ENCODE measurements at regions not wholly inside any gene's neighbourhood (a gene's known extent, or its start where the extent isn't known, plus 50 kb on each side); places are given as distances from the start of the nearest gene placed in this dataset.

GRCh38 chr2:7748717-7749415, 831.7 kb downstream of the RNF144A start:
- H3K9ac ChIP-seq, result no peak overlapping the region
- H3K4me3 ChIP-seq, result no peak overlapping the region
- H3K79me2 ChIP-seq (ENCODE audit: insufficient read depth), result no peaks in the 10 kb centered on the region
- H3F3A ChIP-seq (ENCODE audit: insufficient read depth), result no peaks in the 10 kb centered on the region
- no peak for TF ChIP-seq EZH2 (IDR thresholded peaks at IDR 0.05; ENCODE audit: insufficient read depth, poor library complexity, severe bottlenecking)
- TF ChIP-seq EZH2phosphoT487 (IDR thresholded peaks at IDR 0.05; ENCODE audit: insufficient read depth, low read depth), result no peak
- H3K4me2 ChIP-seq (ENCODE audit: unreplicated experiment), result no peak overlapping the region
- DNase-seq, result no peak
- H4K20me1 ChIP-seq (ENCODE audit: insufficient read depth), result no peaks in the 10 kb centered on the region
- 0 out of 2 replicates have a peak, but pooled peaks cover 8% of the 10 kb centered on the region for H3K4me1 ChIP-seq (ENCODE audit: insufficient read depth)
- H3K27me3 ChIP-seq (replicated peaks; ENCODE audit: insufficient read depth), result no peaks in the 10 kb centered on the region
- no peaks in the 10 kb centered on the region for H3K9me2 ChIP-seq (ENCODE audit: insufficient read depth)
- in situ Hi-C loops (cut with MboI), result no loop called here
- H3K36me3 ChIP-seq (ENCODE audit: low read depth), result no peaks in the 10 kb centered on the region
- H3K9me3 ChIP-seq (ENCODE audit: low read depth), result peaks cover 3% of the 10 kb centered on the region
- H2AFZ ChIP-seq, result no peak overlapping the region
- WGBS, 2 experiments (ENCODE audit: low coverage in 1 of 2, low lambda C conversion rate in 2 of 2, missing lambda C conversion rate in 2 of 2), result 88 to 91% methylated on average over 17 of the region's 17 CpGs
- no peak overlapping the region for H3K27ac ChIP-seq

GRCh38 chr2:7749895-7750559, 832.8 kb downstream of the RNF144A start:
- Histone ChIP-seq H4K20me1 (ENCODE audit: insufficient read depth) (no peaks in the 10 kb centered on the region), H3K9ac (no peak overlapping the region), H3K9me2 (ENCODE audit: insufficient read depth) (no peaks in the 10 kb centered on the region), H3K4me3 (no peak overlapping the region), H3K27me3 (replicated peaks; ENCODE audit: insufficient read depth) (no peaks in the 10 kb centered on the region), H3K9me3 (ENCODE audit: low read depth) (peaks cover 3% of the 10 kb centered on the region), H3K27ac (no peak overlapping the region), H3K4me2 (ENCODE audit: unreplicated experiment) (no peak overlapping the region), H3K36me3 (ENCODE audit: low read depth) (no peaks in the 10 kb centered on the region), H3K4me1 (ENCODE audit: insufficient read depth) (0 out of 2 replicates have a peak, but pooled peaks cover 6% of the 10 kb centered on the region), H3F3A (ENCODE audit: insufficient read depth) (no peaks in the 10 kb centered on the region), H2AFZ (no peak overlapping the region), H3K79me2 (ENCODE audit: insufficient read depth) (no peaks in the 10 kb centered on the region)
- DNase-seq, result no peak
- 93 to 94% methylated on average over 4 of the region's 4 CpGs for WGBS, 2 experiments (ENCODE audit: low coverage in 1 of 2, low lambda C conversion rate in 2 of 2, missing lambda C conversion rate in 2 of 2)
- TF ChIP-seq EZH2phosphoT487 (IDR thresholded peaks at IDR 0.05; ENCODE audit: insufficient read depth, low read depth) (no peak), EZH2 (IDR thresholded peaks at IDR 0.05; ENCODE audit: insufficient read depth, poor library complexity, severe bottlenecking) (no peak)
- in situ Hi-C loops (cut with MboI), result no loop called here

GRCh38 chr2:7752291-7752690, 835.1 kb downstream of the RNF144A start:
- DNase-seq, result no peak
- Histone ChIP-seq H3K36me3 (ENCODE audit: low read depth) (no peaks in the 10 kb centered on the region), H2AFZ (no peak overlapping the region), H3K9me3 (ENCODE audit: low read depth) (peaks cover 3% of the 10 kb centered on the region), H3K9me2 (ENCODE audit: insufficient read depth) (0 out of 2 replicates have a peak, but pooled peaks cover 5% of the 10 kb centered on the region), H3K27me3 (replicated peaks; ENCODE audit: insufficient read depth) (no peaks in the 10 kb centered on the region), H3K4me3 (no peak overlapping the region), H3K79me2 (ENCODE audit: insufficient read depth) (no peaks in the 10 kb centered on the region), H3K4me1 (ENCODE audit: insufficient read depth) (no peaks in the 10 kb centered on the region), H4K20me1 (ENCODE audit: insufficient read depth) (no peaks in the 10 kb centered on the region), H3K27ac (no peak overlapping the region), H3F3A (ENCODE audit: insufficient read depth) (no peaks in the 10 kb centered on the region), H3K9ac (no peak overlapping the region), H3K4me2 (ENCODE audit: unreplicated experiment) (no peak overlapping the region)
- 60 to 66% methylated on average over 1 of the region's 1 CpG for WGBS, 2 experiments (ENCODE audit: low coverage in 1 of 2, low lambda C conversion rate in 2 of 2, missing lambda C conversion rate in 2 of 2)
- TF ChIP-seq EZH2 (IDR thresholded peaks at IDR 0.05; ENCODE audit: insufficient read depth, poor library complexity, severe bottlenecking), result no peak
- no peak for TF ChIP-seq EZH2phosphoT487 (IDR thresholded peaks at IDR 0.05; ENCODE audit: insufficient read depth, low read depth)
- in situ Hi-C loops (cut with MboI), result no loop called here

GRCh38 chr2:7753777-7754176, 836.6 kb downstream of the RNF144A start:
- Histone ChIP-seq H3K4me1 (ENCODE audit: insufficient read depth) (no peaks in the 10 kb centered on the region), H3F3A (ENCODE audit: insufficient read depth) (peaks cover 7% of the 10 kb centered on the region; the same call in 1 of the 2 replicates), H3K9me3 (ENCODE audit: low read depth) (peaks cover 3% of the 10 kb centered on the region), H3K9me2 (ENCODE audit: insufficient read depth) (0 out of 2 replicates have a peak, but pooled peaks cover 5% of the 10 kb centered on the region), H3K36me3 (ENCODE audit: low read depth) (no peaks in the 10 kb centered on the region), H3K4me3 (no peak overlapping the region), H3K79me2 (ENCODE audit: insufficient read depth) (no peaks in the 10 kb centered on the region), H3K27me3 (replicated peaks; ENCODE audit: insufficient read depth) (no peaks in the 10 kb centered on the region), H4K20me1 (ENCODE audit: insufficient read depth) (no peaks in the 10 kb centered on the region), H3K27ac (no peak overlapping the region), H2AFZ (no peak overlapping the region), H3K9ac (no peak overlapping the region), H3K4me2 (ENCODE audit: unreplicated experiment) (no peak overlapping the region)
- no peak for DNase-seq
- in situ Hi-C loops (cut with MboI), result no loop called here
- no peak for TF ChIP-seq EZH2phosphoT487 (IDR thresholded peaks at IDR 0.05; ENCODE audit: insufficient read depth, low read depth)
- no peak for TF ChIP-seq EZH2 (IDR thresholded peaks at IDR 0.05; ENCODE audit: insufficient read depth, poor library complexity, severe bottlenecking)

Data from GM23248 (cell line).